DND-41 (cell line): ENCODE measurements at regions not wholly inside any gene's neighbourhood (a gene's known extent, or its start where the extent isn't known, plus 50 kb on each side); places are given as distances from the start of the nearest gene placed in this dataset.

ENCODE experiments used
- EZH2 ChIP-seq: IDR thresholded peaks from 3 replicates; pipeline ENCODE4 v1.6.1; 2012; ENCODE audit warnings: borderline replicate concordance, low read depth, mild to moderate bottlenecking, moderate library complexity, low read length, inconsistent platforms; ENCODE audit not compliant: severe bottlenecking
- TF ChIP-seq, protein P1 (sequence below): IDR thresholded peaks from 2 replicates; pipeline ENCODE4 v1.5.1; 2012; ENCODE audit warnings: borderline replicate concordance, low read length, moderate library complexity, mild to moderate bottlenecking; ENCODE audit not compliant: poor library complexity, severe bottlenecking; ENCODE audit errors: extremely low read depth

DNA sequence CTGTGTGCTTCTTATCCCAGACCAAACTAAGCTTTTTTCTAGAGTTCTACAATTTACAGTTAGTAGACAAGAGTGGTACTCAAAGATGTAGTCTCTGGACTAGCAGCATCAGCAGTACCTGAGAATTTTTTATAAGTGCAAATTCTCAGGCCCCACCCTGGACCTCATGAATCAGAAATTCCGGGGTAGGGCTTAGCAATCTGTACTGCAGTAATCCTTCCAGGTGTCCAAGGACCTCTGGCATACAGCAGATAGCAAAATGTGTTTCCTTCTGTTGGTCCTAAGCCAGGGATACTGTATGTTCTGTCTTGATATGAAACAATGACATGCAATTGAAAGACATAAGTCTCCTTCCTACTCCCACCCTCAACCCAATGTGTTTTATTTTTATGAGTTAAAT lies 194.3 kb downstream of the MSX2 start:
- no peak for TF ChIP-seq EZH2
- TF ChIP-seq, protein P1, sequence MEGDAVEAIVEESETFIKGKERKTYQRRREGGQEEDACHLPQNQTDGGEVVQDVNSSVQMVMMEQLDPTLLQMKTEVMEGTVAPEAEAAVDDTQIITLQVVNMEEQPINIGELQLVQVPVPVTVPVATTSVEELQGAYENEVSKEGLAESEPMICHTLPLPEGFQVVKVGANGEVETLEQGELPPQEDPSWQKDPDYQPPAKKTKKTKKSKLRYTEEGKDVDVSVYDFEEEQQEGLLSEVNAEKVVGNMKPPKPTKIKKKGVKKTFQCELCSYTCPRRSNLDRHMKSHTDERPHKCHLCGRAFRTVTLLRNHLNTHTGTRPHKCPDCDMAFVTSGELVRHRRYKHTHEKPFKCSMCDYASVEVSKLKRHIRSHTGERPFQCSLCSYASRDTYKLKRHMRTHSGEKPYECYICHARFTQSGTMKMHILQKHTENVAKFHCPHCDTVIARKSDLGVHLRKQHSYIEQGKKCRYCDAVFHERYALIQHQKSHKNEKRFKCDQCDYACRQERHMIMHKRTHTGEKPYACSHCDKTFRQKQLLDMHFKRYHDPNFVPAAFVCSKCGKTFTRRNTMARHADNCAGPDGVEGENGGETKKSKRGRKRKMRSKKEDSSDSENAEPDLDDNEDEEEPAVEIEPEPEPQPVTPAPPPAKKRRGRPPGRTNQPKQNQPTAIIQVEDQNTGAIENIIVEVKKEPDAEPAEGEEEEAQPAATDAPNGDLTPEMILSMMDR: no peak
